ENCODE measurements at regions not wholly inside any gene's neighbourhood (a gene's known extent, or its start where the extent isn't known, plus 50 kb on each side); places are given as distances from the start of the nearest gene placed in this dataset.

GRCh38 chr10:43926875-43927406, 278.3 kb upstream of the ZNF32 start:
- TF ChIP-seq CTCF (IDR thresholded peaks at IDR 0.05) (no peak), POLR2AphosphoS5 (IDR thresholded peaks at IDR 0.05) (no peak)
